DMS53 (cell line): ENCODE measurements at regions not wholly inside any gene's neighbourhood (a gene's known extent, or its start where the extent isn't known, plus 50 kb on each side); places are given as distances from the start of the nearest gene placed in this dataset.
"Not testable (repeated sequence)": the region's sequence is repeated elsewhere in the genome, so short reads cannot be mapped to it uniquely, and the experiment has no call there.

Experiments
- DNase-seq: peaks from one replicate; lab custom pipeline; 2025; lab: John Stamatoyannopoulos, UW

- no peak for DNase-seq
Observed at GRCh38 chr9:100639854-100640253, 62.0 kb downstream of the CAVIN4 start.

- DNase-seq: no peak
Observed at GRCh38 chr9:100640447-100641050, 62.7 kb downstream of the CAVIN4 start.

- no peak for DNase-seq
Observed at GRCh38 chr9:100641166-100641565, 63.3 kb downstream of the CAVIN4 start.

GRCh38 chr9:100652850-100653249 lies 75.0 kb downstream of the CAVIN4 start:
- DNase-seq: peak; percentile 33

- no peak for DNase-seq
Observed at GRCh38 chr9:100653643-100654334, 75.9 kb downstream of the CAVIN4 start.

- not testable (repeated sequence) for DNase-seq
Observed at GRCh38 chr9:100656851-100657250, 79.0 kb downstream of the CAVIN4 start.

GRCh38 chr9:100661668-100662067 lies 83.8 kb downstream of the CAVIN4 start:
- no peak for DNase-seq

GRCh38 chr9:100662122-100662521 lies 84.2 kb downstream of the CAVIN4 start:
- DNase-seq: no peak

- DNase-seq: no peak
Observed at GRCh38 chr9:100667448-100667847, 89.6 kb downstream of the CAVIN4 start.

- DNase-seq: no peak
Observed at GRCh38 chr9:100668024-100668423, 90.1 kb downstream of the CAVIN4 start.

- no peak for DNase-seq
Observed at GRCh38 chr9:100669968-100670367, 92.1 kb downstream of the CAVIN4 start.

GRCh38 chr9:100670719-100671118 lies 92.8 kb downstream of the CAVIN4 start:
- peak; percentile 47 for DNase-seq

GRCh38 chr9:100671898-100672297 lies 94.0 kb downstream of the CAVIN4 start:
- no peak for DNase-seq

GRCh38 chr9:100673249-100673648 lies 95.4 kb downstream of the CAVIN4 start:
- no peak for DNase-seq

GRCh38 chr9:100674419-100675122 lies 96.7 kb downstream of the CAVIN4 start:
- DNase-seq: no peak

- DNase-seq: peak; percentile 48
Observed at GRCh38 chr9:100679834-100680233, 102.0 kb downstream of the CAVIN4 start.

- no peak for DNase-seq
Observed at GRCh38 chr9:100686420-100686819, 108.5 kb downstream of the CAVIN4 start.

GRCh38 chr9:100689635-100690034 lies 111.8 kb downstream of the CAVIN4 start:
- DNase-seq: no peak

GRCh38 chr9:100690438-100690837 lies 112.6 kb downstream of the CAVIN4 start:
- DNase-seq: peak; percentile 60

GRCh38 chr9:100697339-100697738 lies 119.5 kb downstream of the CAVIN4 start:
- DNase-seq: no peak

- DNase-seq: no peak
Observed at GRCh38 chr9:100698945-100699344, 121.1 kb downstream of the CAVIN4 start.

GRCh38 chr9:100699668-100700067 lies 121.8 kb downstream of the CAVIN4 start:
- DNase-seq: no peak

GRCh38 chr9:100700689-100701318 lies 122.9 kb downstream of the CAVIN4 start:
- peak; percentile 66 for DNase-seq
